GM12872 (cell line): ENCODE measurements at regions not wholly inside any gene's neighbourhood (a gene's known extent, or its start where the extent isn't known, plus 50 kb on each side); places are given as distances from the start of the nearest gene placed in this dataset.

Source experiments
- CTCF ChIP-seq: IDR thresholded peaks from 3 replicates; pipeline ENCODE4 v1.5.1; 2011; ENCODE audit warnings: low read depth, mild to moderate bottlenecking, low read length, moderate library complexity; ENCODE audit not compliant: insufficient read depth

GRCh38 chr1:57590978-57591377, 167.1 kb upstream of the DAB1 start:
- TF ChIP-seq CTCF = no peak

GRCh38 chr1:57586842-57587241, 163.0 kb upstream of the DAB1 start:
- TF ChIP-seq CTCF = no peak

GRCh38 chr1:57578680-57579079, 154.8 kb upstream of the DAB1 start:
- no peak for TF ChIP-seq CTCF

- TF ChIP-seq CTCF = no peak
Measured at GRCh38 chr1:57578099-57578498, 154.2 kb upstream of the DAB1 start.

- TF ChIP-seq CTCF = no peak
Measured at GRCh38 chr1:57576756-57577155, 152.9 kb upstream of the DAB1 start.

- TF ChIP-seq CTCF = no peak
Measured at GRCh38 chr1:57572016-57572415, 148.2 kb upstream of the DAB1 start.

GRCh38 chr1:57553666-57554065, 129.8 kb upstream of the DAB1 start:
- no peak for TF ChIP-seq CTCF

GRCh38 chr1:57551476-57551875, 127.6 kb upstream of the DAB1 start:
- TF ChIP-seq CTCF = no peak
